ENCODE measurements at regions not wholly inside any gene's neighbourhood (a gene's known extent, or its start where the extent isn't known, plus 50 kb on each side); places are given as distances from the start of the nearest gene placed in this dataset.

GRCh38 chr12:126767334-126767733 lies 1499.6 kb upstream of the TMEM132C start:
- no peak overlapping the region for H3K4me3 ChIP-seq (ENCODE audit: low read depth, low read length)
- no peak for DNase-seq (ENCODE audit: low read depth)
- TF ChIP-seq CTCF (conservative IDR thresholded peaks at IDR 0.05; ENCODE audit: low read depth, low read length), result no peak

GRCh38 chr12:126768517-126768916 lies 1498.5 kb upstream of the TMEM132C start:
- no peak for TF ChIP-seq CTCF (conservative IDR thresholded peaks at IDR 0.05; ENCODE audit: low read depth, low read length)
- no peak overlapping the region for H3K4me3 ChIP-seq (ENCODE audit: low read depth, low read length)
- no peak for DNase-seq (ENCODE audit: low read depth)

DNA sequence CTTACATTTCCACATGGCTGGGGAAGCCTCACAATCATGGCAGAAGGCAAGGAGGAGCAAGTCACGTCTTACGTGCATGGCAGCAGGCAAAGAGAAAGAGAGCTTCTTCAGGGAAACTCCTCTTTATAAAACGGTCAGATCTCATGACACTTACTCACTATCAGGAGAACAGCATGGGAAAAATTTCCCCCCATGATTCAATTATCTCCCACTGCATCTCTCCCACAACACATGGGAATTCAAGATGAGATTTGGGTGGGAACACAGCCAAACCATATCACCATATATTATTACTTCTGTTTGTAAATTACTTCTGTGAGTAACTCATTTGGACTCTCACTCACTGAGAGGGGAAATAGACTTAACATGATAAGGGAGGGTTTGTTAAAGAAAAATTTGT lies 1496.8 kb upstream of the TMEM132C start:
- H3K4me3 ChIP-seq (ENCODE audit: low read depth, low read length), result no peak overlapping the region
- no peak for DNase-seq (ENCODE audit: low read depth)
- TF ChIP-seq CTCF (conservative IDR thresholded peaks at IDR 0.05; ENCODE audit: low read depth, low read length), result no peak

DNA sequence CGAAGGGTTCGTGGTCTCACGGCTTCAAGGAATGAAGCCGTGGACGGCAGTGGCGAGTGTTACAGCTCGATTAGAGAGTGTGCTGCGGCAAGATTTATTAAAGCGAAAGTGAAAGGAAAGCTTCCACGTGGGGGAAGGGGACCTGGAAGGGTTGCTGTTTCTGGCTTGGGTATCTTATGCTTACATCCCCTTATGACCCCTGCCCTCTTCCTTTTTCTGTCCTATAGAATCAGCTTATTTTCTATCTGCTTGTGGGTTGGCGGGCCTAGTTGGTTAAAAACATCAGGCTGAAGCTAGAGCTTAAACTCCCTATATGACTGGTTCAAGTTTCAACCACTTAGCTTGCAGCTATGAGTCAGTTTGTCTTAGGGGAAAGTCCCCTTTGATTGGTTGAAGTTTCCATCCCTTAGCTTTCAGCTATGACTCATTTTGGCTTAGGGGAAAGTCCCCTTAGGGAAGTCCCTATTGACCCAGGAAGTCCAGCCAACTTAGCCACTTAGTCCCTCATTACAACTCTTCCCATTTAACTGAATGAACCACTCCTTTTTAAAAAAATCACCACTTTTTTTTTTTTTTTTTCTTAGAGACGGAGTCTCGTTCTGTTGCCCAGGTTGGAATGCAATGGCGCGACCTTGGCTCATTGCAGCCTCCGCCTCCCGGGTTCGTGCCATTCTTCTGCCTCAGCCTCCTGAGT lies 1494.7 kb upstream of the TMEM132C start:
- TF ChIP-seq CTCF (conservative IDR thresholded peaks at IDR 0.05; ENCODE audit: low read depth, low read length), result no peak
- peak overlapping the region; percentile 34 for H3K4me3 ChIP-seq (ENCODE audit: low read depth, low read length)
- peak; percentile 90 for DNase-seq (ENCODE audit: low read depth)

GRCh38 chr12:126773012-126773411 lies 1494.0 kb upstream of the TMEM132C start:
- DNase-seq (ENCODE audit: low read depth), result no peak
- no peak for TF ChIP-seq CTCF (conservative IDR thresholded peaks at IDR 0.05; ENCODE audit: low read depth, low read length)
- no peak overlapping the region for H3K4me3 ChIP-seq (ENCODE audit: low read depth, low read length)

GRCh38 chr12:126773491-126773890 lies 1493.5 kb upstream of the TMEM132C start:
- TF ChIP-seq CTCF (conservative IDR thresholded peaks at IDR 0.05; ENCODE audit: low read depth, low read length), result no peak
- H3K4me3 ChIP-seq (ENCODE audit: low read depth, low read length), result no peak overlapping the region
- no peak for DNase-seq (ENCODE audit: low read depth)

- no peak for DNase-seq (ENCODE audit: low read depth)
- no peak overlapping the region for H3K4me3 ChIP-seq (ENCODE audit: low read depth, low read length)
- no peak for TF ChIP-seq CTCF (conservative IDR thresholded peaks at IDR 0.05; ENCODE audit: low read depth, low read length)
Measured at GRCh38 chr12:126776026-126776655, 1490.8 kb upstream of the TMEM132C start.
